Activated CD4-positive, alpha-beta memory T cell treated with anti-CD3 and anti-CD28 coated beads for 36 hours (primary cell): ENCODE measurements at regions not wholly inside any gene's neighbourhood (a gene's known extent, or its start where the extent isn't known, plus 50 kb on each side); places are given as distances from the start of the nearest gene placed in this dataset.

ENCODE experiments used
- CTCF ChIA-PET: fragments of 350-600 bp; sonication (Branson Sonifier 250); formaldehyde crosslinking; loops from one replicate; lab custom pipeline; 2021; ENCODE audit warnings: antibody characterized with exemption, inconsistent platforms; lab: Charles Lee
- POLR2A ChIA-PET: fragments of 350-600 bp; sonication (Branson Sonifier 250); formaldehyde crosslinking; loops from one replicate; lab custom pipeline; 2021; ENCODE audit warnings: antibody characterized with exemption; lab: Charles Lee
- DNase-seq: peaks from one replicate; pipeline ENCODE4 v3.0.0-alpha.2; 2020
- H3K27ac Mint-ChIP-seq: one replicate; pipeline ENCODE4 v1.8.0; 2021; ENCODE audit warnings: mixed read lengths
- H3K27me3 Mint-ChIP-seq: one replicate; pipeline ENCODE4 v1.8.0; 2021; ENCODE audit warnings: mixed read lengths
- H3K36me3 Mint-ChIP-seq: one replicate; pipeline ENCODE4 v1.8.0; 2021; ENCODE audit warnings: mixed read lengths
- H3K4me1 Mint-ChIP-seq: one replicate; pipeline ENCODE4 v1.8.0; 2021; ENCODE audit warnings: low read depth, mixed read lengths
- H3K4me3 Mint-ChIP-seq: one replicate; pipeline ENCODE4 v1.8.0; 2021; ENCODE audit warnings: mild to moderate bottlenecking, mixed read lengths
- H3K9me3 Mint-ChIP-seq: one replicate; pipeline ENCODE4 v1.8.0; 2021; ENCODE audit warnings: mixed read lengths
- intact Hi-C: fragments of 100-400 bp; cut with micrococcal nuclease; formaldehyde crosslinking; loops from one replicate; pipeline ENCODE4 v1.15.1; 2023

GRCh38 chr6:100138346-100139022 lies 144.5 kb upstream of the MCHR2 start:
- POLR2A ChIA-PET = no interaction called here
- Mint-ChIP-seq H3K27ac (no peak overlapping the region), H3K4me1 (no peaks in the 10 kb centered on the region), H3K9me3 (no peaks in the 10 kb centered on the region), H3K36me3 (no peaks in the 10 kb centered on the region), H3K27me3 (no peaks in the 10 kb centered on the region), H3K4me3 (no peak overlapping the region)
- no peak for DNase-seq
- intact Hi-C loops = no loop called here
- CTCF ChIA-PET = interaction anchor here (0.9 kb wide), 1 partner anchor 137 kb away, joined by 3 read pairs; no protein-coding TSS in a partner anchor

- no peak overlapping the region for H3K4me3 Mint-ChIP-seq
- intact Hi-C loops = no loop called here
- H3K4me1 Mint-ChIP-seq = no peaks in the 10 kb centered on the region
- DNase-seq = no peak
- H3K9me3 Mint-ChIP-seq = no peaks in the 10 kb centered on the region
- H3K27me3 Mint-ChIP-seq = no peaks in the 10 kb centered on the region
- H3K36me3 Mint-ChIP-seq = no peaks in the 10 kb centered on the region
- POLR2A ChIA-PET = interaction anchor here (0.6 kb wide), 1 partner anchor 660 kb away, joined by 4 read pairs; no protein-coding TSS in a partner anchor
- CTCF ChIA-PET = interaction anchor here (0.9 kb wide), 1 partner anchor 136 kb away, joined by 3 read pairs; no protein-coding TSS in a partner anchor
- no peak overlapping the region for H3K27ac Mint-ChIP-seq
Observed at GRCh38 chr6:100137759-100138158, 143.7 kb upstream of the MCHR2 start.

- POLR2A ChIA-PET = no interaction called here
- no peak for DNase-seq
- peaks cover 2% of the 10 kb centered on the region for H3K9me3 Mint-ChIP-seq
- CTCF ChIA-PET = no interaction called here
- intact Hi-C loops = no loop called here
- no peaks in the 10 kb centered on the region for H3K4me1 Mint-ChIP-seq
- no peak overlapping the region for H3K4me3 Mint-ChIP-seq
- peaks cover 5% of the 10 kb centered on the region for H3K27me3 Mint-ChIP-seq
- no peak overlapping the region for H3K27ac Mint-ChIP-seq
- H3K36me3 Mint-ChIP-seq = no peaks in the 10 kb centered on the region
Observed at GRCh38 chr6:100136590-100136989, 142.6 kb upstream of the MCHR2 start.

- ChIA-PET CTCF (no interaction called here), POLR2A (no interaction called here)
- Mint-ChIP-seq H3K4me3 (no peak overlapping the region), H3K9me3 (peaks cover 7% of the 10 kb centered on the region), H3K36me3 (no peaks in the 10 kb centered on the region), H3K27ac (no peak overlapping the region), H3K4me1 (no peaks in the 10 kb centered on the region), H3K27me3 (peaks cover 5% of the 10 kb centered on the region)
- no peak for DNase-seq
- intact Hi-C loops = no loop called here
Observed at GRCh38 chr6:100135977-100136376, 142.0 kb upstream of the MCHR2 start.

GRCh38 chr6:100134703-100135102 lies 140.7 kb upstream of the MCHR2 start:
- peaks cover 10% of the 10 kb centered on the region for H3K9me3 Mint-ChIP-seq
- H3K27ac Mint-ChIP-seq = no peak overlapping the region
- DNase-seq = no peak
- peaks cover 5% of the 10 kb centered on the region for H3K27me3 Mint-ChIP-seq
- no peaks in the 10 kb centered on the region for H3K4me1 Mint-ChIP-seq
- H3K4me3 Mint-ChIP-seq = no peak overlapping the region
- CTCF ChIA-PET = no interaction called here
- intact Hi-C loops = no loop called here
- POLR2A ChIA-PET = no interaction called here
- no peaks in the 10 kb centered on the region for H3K36me3 Mint-ChIP-seq

GRCh38 chr6:100134297-100134696 lies 140.3 kb upstream of the MCHR2 start:
- no peak for DNase-seq
- no peaks in the 10 kb centered on the region for H3K36me3 Mint-ChIP-seq
- POLR2A ChIA-PET = no interaction called here
- intact Hi-C loops = no loop called here
- no peak overlapping the region for H3K4me3 Mint-ChIP-seq
- H3K9me3 Mint-ChIP-seq = peaks cover 10% of the 10 kb centered on the region
- CTCF ChIA-PET = no interaction called here
- H3K27ac Mint-ChIP-seq = no peak overlapping the region
- H3K27me3 Mint-ChIP-seq = peaks cover 5% of the 10 kb centered on the region
- H3K4me1 Mint-ChIP-seq = no peaks in the 10 kb centered on the region

- ChIA-PET CTCF (no interaction called here), POLR2A (no interaction called here)
- intact Hi-C loops = no loop called here
- Mint-ChIP-seq H3K4me3 (no peak overlapping the region), H3K4me1 (no peaks in the 10 kb centered on the region), H3K27me3 (peaks cover 5% of the 10 kb centered on the region), H3K36me3 (no peaks in the 10 kb centered on the region), H3K9me3 (peaks cover 10% of the 10 kb centered on the region), H3K27ac (no peak overlapping the region)
- no peak for DNase-seq
Observed at GRCh38 chr6:100132005-100132404, 138.0 kb upstream of the MCHR2 start.

- CTCF ChIA-PET = no interaction called here
- no peak overlapping the region for H3K4me3 Mint-ChIP-seq
- intact Hi-C loops = no loop called here
- no peak overlapping the region for H3K27ac Mint-ChIP-seq
- no peaks in the 10 kb centered on the region for H3K36me3 Mint-ChIP-seq
- peaks cover 5% of the 10 kb centered on the region for H3K27me3 Mint-ChIP-seq
- no peaks in the 10 kb centered on the region for H3K4me1 Mint-ChIP-seq
- H3K9me3 Mint-ChIP-seq = peaks cover 10% of the 10 kb centered on the region
- DNase-seq = no peak
- POLR2A ChIA-PET = no interaction called here
Observed at GRCh38 chr6:100130630-100131029, 136.6 kb upstream of the MCHR2 start.

- POLR2A ChIA-PET = no interaction called here
- no peak for DNase-seq
- CTCF ChIA-PET = no interaction called here
- Mint-ChIP-seq H3K27me3 (peaks cover 9% of the 10 kb centered on the region), H3K27ac (no peak overlapping the region), H3K4me3 (no peak overlapping the region), H3K36me3 (no peaks in the 10 kb centered on the region), H3K4me1 (no peaks in the 10 kb centered on the region), H3K9me3 (peaks cover 10% of the 10 kb centered on the region)
- intact Hi-C loops = loop anchor here (2.0 to 5.0 kb wide), 2 partner anchors 45 to 102 kb away; no protein-coding TSS in a partner anchor
Observed at GRCh38 chr6:100126790-100127484, 132.9 kb upstream of the MCHR2 start.

GRCh38 chr6:100121854-100122609 lies 128.0 kb upstream of the MCHR2 start:
- Mint-ChIP-seq H3K4me3 (no peak overlapping the region), H3K27me3 (peaks cover 10% of the 10 kb centered on the region), H3K9me3 (no peaks in the 10 kb centered on the region), H3K4me1 (peaks cover 4% of the 10 kb centered on the region), H3K36me3 (no peaks in the 10 kb centered on the region), H3K27ac (no peak overlapping the region)
- POLR2A ChIA-PET = no interaction called here
- CTCF ChIA-PET = interaction anchor here (1.0 to 1.2 kb wide), 2 partner anchors 12 to 23 kb away, joined by 3 to 4 read pairs; no protein-coding TSS in a partner anchor
- DNase-seq = peak; percentile 11
- intact Hi-C loops = no loop called here

- CTCF ChIA-PET = no interaction called here
- POLR2A ChIA-PET = no interaction called here
- Mint-ChIP-seq H3K36me3 (no peaks in the 10 kb centered on the region), H3K4me3 (no peak overlapping the region), H3K27me3 (peaks cover 13% of the 10 kb centered on the region), H3K9me3 (no peaks in the 10 kb centered on the region), H3K4me1 (peaks cover 4% of the 10 kb centered on the region), H3K27ac (no peak overlapping the region)
- no peak for DNase-seq
- intact Hi-C loops = loop anchor here (5.0 kb wide), 1 partner anchor 543 kb away; no protein-coding TSS in a partner anchor
Observed at GRCh38 chr6:100119261-100119660, 125.2 kb upstream of the MCHR2 start.

- DNase-seq = no peak
- CTCF ChIA-PET = no interaction called here
- Mint-ChIP-seq H3K4me1 (peaks cover 4% of the 10 kb centered on the region), H3K36me3 (no peaks in the 10 kb centered on the region), H3K27me3 (peaks cover 12% of the 10 kb centered on the region), H3K9me3 (no peaks in the 10 kb centered on the region), H3K4me3 (no peak overlapping the region), H3K27ac (no peak overlapping the region)
- POLR2A ChIA-PET = no interaction called here
- intact Hi-C loops = loop anchor here (5.0 kb wide), 1 partner anchor 544 kb away; no protein-coding TSS in a partner anchor
Observed at GRCh38 chr6:100118301-100118700, 124.3 kb upstream of the MCHR2 start.
